Erythroblast (primary cell): ENCODE measurements at regions not wholly inside any gene's neighbourhood (a gene's known extent, or its start where the extent isn't known, plus 50 kb on each side); places are given as distances from the start of the nearest gene placed in this dataset.
"Not testable (repeated sequence)": the region's sequence is repeated elsewhere in the genome, so short reads cannot be mapped to it uniquely, and the experiment has no call there.

Experiments
- DNase-seq, 2 experiments: peaks; one replicate each; lab custom pipeline; 2025; lab: John Stamatoyannopoulos, UW
- GATA1 ChIP-seq: IDR thresholded peaks from 2 replicates; pipeline ENCODE4 v1.6.1; 2011; ENCODE audit warnings: low read depth, mild to moderate bottlenecking, control low read depth, low read length, moderate library complexity
- POLR2A ChIP-seq: IDR thresholded peaks from 2 replicates; pipeline ENCODE4 v1.6.1; 2011; ENCODE audit warnings: mild to moderate bottlenecking, low read length

DNA sequence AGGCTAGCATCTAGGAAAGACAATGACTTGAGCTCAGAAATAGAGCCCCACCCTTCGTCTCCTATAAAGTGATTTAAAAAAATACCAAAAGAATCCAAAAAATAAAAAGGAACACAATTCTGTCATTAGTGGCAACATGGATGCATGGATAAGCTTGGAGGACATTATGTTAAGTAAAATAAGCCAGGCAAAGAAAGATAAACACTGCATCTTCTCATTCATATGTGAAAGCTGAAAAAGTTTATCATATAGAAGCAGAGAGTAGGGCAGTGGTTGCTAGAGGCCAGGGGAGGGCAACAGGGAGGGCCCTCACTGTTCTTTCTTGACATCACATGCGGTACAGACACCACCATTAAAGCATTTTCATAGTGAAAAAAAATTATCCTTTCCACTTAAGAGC lies 220.9 kb upstream of the TRPC7 start:
- TF ChIP-seq GATA1 (no peak), POLR2A (no peak)
- DNase-seq = no peak

DNA sequence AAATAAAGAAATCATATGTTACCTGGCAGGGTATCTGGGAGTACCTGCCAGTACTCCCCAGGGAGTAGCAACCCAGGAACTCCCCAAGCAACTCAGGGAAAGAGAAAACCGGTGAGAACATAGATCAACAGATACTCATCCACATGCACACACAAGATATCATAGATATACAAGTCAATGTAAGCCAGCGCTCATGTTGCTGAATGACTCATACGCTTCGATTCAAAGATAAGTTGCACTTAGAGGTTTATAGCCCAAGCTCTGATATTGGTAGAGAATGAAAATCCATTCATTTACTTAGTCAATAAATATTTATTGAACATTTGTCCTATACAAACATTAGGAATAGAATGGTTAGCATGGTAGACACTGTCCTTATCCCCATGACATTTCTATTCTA lies 219.1 kb upstream of the TRPC7 start:
- DNase-seq = no peak
- TF ChIP-seq POLR2A (no peak), GATA1 (no peak)

DNA sequence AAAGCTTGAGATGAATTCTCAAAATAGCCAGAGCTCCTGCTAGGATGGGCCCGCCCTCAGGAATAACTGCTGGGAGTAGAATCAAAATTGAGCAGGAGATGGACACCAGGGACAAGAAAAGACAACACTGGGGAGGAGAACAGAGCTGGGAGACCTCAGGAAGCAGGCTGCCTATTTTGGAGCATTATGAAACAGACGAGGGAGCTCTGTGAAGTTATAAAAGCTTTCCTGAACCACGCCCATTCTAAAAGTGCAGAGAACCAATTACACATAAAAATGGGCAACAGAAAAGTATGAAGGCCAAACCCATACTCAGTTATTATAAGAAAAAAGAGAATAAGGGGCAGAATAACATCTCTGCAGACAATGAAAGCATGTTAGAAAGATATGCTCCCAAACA lies 213.9 kb upstream of the TRPC7 start:
- DNase-seq = no peak
- no peak for TF ChIP-seq GATA1
- no peak for TF ChIP-seq POLR2A

DNA sequence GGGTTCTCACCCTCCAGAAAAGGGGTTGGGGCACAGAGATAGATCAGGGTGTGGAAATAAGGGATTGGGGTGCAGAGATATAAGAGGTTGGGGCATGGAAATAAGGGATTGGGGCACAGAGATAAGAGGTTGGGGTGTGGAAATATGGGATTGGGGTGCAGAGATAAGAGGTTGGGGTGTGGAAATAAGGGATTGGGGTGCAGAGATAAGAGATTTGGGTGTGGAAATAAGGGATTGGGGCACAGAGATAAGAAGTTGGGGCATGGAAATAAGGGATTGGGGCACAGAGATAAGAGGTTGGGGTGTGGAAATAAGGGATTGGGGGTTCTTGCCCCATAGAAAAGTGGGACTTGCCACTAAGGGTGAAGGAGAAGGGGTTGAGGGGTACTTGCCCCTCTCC lies 204.5 kb upstream of the TRPC7 start:
- not testable (repeated sequence) for DNase-seq

DNA sequence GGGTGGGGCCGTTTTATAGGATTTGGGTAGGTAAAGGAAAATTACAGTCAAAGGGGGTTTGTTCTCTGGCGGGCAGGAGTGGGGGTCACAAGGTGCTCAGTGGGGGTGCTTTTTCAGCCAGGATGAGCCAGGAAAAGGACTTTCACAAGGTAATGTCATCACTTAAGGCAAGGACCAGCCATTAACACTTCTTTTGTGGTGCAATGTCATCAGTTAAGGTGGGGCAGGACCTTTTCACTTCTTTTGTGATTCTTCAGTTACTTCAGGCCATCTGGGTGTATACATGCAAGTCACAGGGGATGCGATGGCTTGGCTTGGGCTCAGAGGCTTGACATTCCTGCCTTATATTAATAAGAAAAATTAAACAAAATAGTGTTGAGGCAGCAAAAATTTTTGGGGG lies 200.1 kb upstream of the TRPC7 start:
- not testable (repeated sequence) for DNase-seq

DNA sequence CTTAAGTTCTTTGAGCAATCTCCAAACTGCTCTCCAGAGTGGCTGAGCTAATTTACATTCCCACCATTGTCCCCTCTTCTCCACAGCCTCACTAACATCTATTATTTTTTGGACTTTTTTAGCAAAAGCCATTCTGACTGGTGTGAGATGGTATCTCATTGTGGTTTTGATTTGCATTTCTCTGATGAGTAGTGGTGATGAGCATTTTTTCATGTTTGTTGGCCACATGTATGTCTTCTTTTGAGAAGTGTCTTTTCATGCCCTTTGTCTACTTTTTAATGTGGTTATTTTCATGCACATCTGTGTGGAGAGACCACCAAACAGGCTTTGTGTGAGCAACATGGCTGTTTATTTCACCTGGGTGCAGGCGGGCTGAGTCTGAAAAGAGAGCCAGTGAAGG lies 199.7 kb upstream of the TRPC7 start:
- not testable (repeated sequence) for DNase-seq

DNA sequence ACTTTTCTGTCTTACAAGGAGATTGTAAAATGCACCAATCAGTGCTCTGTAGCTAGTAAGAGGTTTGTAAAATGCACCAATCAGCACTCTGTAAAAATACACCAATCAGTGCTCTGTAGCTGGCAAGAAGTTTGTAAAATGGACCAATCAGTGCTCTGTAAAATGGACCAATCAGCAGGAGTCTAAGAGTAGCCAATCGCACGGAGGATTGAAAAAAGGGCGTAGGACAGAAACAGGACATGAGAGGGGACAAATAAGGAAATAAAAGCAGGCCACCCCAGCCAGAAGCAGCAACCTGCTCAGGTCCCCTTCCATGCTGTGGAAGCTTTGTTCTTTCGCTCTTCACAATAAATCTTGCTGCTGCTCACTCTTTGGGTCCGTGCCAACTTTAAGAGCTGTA lies 199.1 kb upstream of the TRPC7 start:
- DNase-seq = not testable (repeated sequence)

DNA sequence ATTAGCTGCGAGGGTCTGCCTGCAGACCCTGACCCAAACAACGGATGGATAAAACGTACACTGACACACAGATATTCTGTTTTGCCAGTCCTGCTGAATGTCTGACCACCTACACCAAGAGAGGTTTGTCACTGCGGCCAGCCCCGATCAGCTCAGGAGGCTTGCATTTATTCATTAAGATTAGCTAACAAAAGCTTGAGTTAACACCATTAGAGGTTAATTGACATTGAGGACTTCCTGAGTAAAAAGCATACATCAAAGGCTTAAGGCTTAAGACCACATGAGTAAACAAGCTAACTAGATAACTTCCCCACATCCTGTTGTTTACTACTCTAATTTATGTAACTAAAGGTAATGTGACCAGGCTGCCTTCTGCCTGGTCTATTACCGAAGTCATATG lies 198.1 kb upstream of the TRPC7 start:
- TF ChIP-seq GATA1 = no peak
- no peak for TF ChIP-seq POLR2A
- no peak for DNase-seq

DNA sequence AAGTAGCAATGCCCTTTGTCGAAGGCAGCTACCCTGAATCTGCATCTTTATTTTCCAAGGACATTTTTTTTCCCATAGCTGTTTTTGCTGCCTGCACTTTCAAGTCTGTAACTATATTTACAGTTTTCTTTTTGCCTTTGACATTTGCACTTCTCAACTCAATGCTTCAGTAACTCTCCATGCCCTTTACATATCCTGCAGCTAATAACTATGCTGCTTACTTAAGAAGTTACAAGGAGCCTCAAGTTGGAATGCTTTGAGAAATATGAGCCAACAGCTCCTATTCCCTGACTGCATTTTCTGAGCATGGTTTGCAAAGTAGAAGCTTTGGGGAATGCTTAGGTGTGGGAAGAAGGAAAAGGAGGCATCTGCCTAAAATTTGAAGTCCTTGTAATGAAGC lies 194.8 kb upstream of the TRPC7 start:
- TF ChIP-seq POLR2A (no peak), GATA1 (no peak)

GRCh38 chr5:136559651-136560050 lies 194.3 kb upstream of the TRPC7 start:
- no peak for TF ChIP-seq POLR2A
- no peak for TF ChIP-seq GATA1
- no peak for DNase-seq

More for the DNA sequence above, 194.8 kb upstream of the TRPC7 start:
- DNase-seq = no peak

- not testable (repeated sequence) for DNase-seq
Observed at GRCh38 chr5:136547096-136547495, 181.8 kb upstream of the TRPC7 start.

GRCh38 chr5:136546441-136546840 lies 181.1 kb upstream of the TRPC7 start:
- DNase-seq = not testable (repeated sequence)

- not testable (repeated sequence) for DNase-seq
Observed at GRCh38 chr5:136545031-136545430, 179.7 kb upstream of the TRPC7 start.

DNA sequence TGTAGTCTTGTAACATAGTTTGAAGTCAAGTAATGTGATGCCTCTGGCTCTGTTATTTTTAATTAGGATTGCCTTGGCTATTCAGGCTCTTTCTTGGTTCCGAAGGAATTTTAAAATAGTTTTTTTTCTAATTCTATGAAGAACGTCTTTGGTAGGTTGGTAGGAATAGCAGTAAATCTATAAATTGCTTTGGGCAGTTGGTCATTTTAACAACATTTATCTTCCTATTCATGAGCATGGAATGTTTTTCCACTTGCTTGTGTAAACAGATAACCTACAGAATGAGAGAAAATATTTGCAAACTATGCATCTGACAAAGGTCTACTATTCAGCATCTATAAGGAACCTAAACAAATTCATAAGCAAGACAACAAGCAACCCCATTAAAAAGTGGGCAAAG lies 173.2 kb upstream of the TRPC7 start:
- TF ChIP-seq GATA1 (no peak), POLR2A (no peak)
- DNase-seq = no peak

DNA sequence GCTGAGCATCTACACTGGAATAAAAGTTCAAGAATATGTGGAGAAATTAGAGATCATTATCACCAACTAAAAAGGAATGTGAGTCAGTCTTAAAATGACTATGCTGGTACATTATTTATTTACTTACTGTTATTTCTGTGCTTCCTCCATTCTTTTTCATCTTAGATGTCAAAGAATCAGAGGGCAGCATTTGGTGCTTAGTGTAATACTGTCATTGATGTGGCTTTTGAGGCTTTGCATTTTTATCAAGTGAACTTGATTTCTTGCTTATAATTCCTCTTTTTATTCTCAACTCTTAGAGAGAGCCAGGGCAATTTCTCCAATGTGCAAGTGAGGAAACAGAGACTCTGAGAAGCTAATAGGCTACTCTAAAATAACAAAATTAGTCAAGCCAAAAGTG lies 163.7 kb upstream of the TRPC7 start:
- no peak for TF ChIP-seq GATA1
- no peak for TF ChIP-seq POLR2A
- no peak for DNase-seq

DNA sequence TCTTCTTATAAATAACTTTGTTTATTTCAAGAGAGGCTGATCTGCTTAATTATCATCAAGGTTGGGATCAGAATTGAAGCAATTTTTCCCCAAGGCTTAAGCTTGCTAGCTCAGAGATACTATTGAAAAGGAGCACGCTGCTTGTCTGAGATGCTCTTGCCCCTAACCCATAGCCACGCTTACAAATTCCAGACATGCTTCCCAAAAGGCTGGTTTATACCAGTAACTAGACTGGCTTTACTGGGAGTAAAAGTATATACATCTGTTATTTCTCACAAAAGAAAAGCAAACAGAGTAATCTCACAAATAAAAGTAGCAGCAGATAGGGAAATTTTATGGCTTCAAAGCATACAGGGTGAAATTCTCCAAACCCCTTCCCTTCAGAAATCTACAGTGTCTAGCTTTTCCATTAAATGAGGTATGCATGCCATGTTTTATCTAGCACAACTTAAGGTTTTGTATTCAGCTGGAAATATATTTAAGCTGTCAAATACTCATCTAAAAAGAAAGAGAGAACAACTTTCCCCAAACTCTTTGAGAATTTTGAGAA lies 163.2 kb upstream of the TRPC7 start:
- TF ChIP-seq POLR2A (no peak), GATA1 (no peak)
- no peak for DNase-seq

DNA sequence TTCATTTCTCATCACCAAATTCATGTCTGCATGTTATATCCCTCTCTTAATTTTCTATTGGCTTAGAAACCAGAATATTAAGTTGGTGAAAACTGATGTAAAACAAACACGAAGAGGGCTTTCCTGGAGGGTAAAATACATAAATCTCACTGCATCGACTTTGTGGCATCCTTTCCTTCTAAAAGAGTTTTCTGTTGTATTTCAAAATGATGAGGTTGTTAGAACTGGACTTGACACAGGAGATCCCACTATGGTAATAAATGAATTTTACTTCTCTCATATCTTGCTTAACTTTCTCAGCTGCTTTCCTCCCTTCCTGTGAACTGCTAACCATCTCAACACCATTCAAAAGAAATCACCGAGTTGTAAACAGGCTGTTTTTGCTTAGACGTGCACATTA lies 162.0 kb upstream of the TRPC7 start:
- DNase-seq = no peak
- TF ChIP-seq GATA1 = no peak
- TF ChIP-seq POLR2A = no peak

- TF ChIP-seq GATA1 (no peak), POLR2A (no peak)
Observed at GRCh38 chr5:136526791-136527190, 161.4 kb upstream of the TRPC7 start.

More at GRCh38 chr5:136526791-136527190, 161.4 kb upstream of the TRPC7 start:
- DNase-seq = no peak
